Fibroblast of the aortic adventitia (primary cell): ENCODE measurements at regions not wholly inside any gene's neighbourhood (a gene's known extent, or its start where the extent isn't known, plus 50 kb on each side); places are given as distances from the start of the nearest gene placed in this dataset.

ENCODE experiments used
- DNase-seq: peaks from one replicate; pipeline ENCODE4 v3.0.0-alpha.2; 2010; ENCODE audit warnings: low read depth
- H3K4me3 ChIP-seq: 2 replicates; pipeline ENCODE4 v1.5.1; 2011; ENCODE audit warnings: low read depth, mild to moderate bottlenecking, control low read depth, low read length, moderate library complexity
- TF ChIP-seq, protein P1 (sequence below): IDR thresholded peaks from 2 replicates; pipeline ENCODE4 v1.5.1; 2011; ENCODE audit warnings: mild to moderate bottlenecking, low read length, control low read depth, inconsistent platforms; ENCODE audit not compliant: insufficient read depth

DNA sequence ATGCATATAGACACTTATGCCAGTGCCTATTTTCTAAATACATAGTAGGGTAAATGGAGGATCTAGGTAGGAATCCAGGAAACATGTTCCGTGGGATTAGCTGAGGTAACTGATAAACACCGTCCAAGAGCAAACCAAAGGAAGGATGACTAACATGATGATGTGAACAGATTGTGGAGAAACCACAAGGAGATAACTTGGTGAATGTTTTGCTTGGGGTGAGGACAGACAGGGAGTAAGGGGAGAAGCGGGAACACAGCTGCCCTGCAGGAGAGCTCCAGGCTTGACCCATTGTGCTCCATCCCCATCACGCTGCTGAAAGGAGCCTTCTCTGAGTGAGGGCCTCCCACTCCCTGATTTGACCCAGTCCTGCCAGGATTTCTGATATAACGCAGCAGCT lies 87.0 kb upstream of the ZC3H11B start:
- DNase-seq, result peak; percentile 97
- TF ChIP-seq, protein P1, sequence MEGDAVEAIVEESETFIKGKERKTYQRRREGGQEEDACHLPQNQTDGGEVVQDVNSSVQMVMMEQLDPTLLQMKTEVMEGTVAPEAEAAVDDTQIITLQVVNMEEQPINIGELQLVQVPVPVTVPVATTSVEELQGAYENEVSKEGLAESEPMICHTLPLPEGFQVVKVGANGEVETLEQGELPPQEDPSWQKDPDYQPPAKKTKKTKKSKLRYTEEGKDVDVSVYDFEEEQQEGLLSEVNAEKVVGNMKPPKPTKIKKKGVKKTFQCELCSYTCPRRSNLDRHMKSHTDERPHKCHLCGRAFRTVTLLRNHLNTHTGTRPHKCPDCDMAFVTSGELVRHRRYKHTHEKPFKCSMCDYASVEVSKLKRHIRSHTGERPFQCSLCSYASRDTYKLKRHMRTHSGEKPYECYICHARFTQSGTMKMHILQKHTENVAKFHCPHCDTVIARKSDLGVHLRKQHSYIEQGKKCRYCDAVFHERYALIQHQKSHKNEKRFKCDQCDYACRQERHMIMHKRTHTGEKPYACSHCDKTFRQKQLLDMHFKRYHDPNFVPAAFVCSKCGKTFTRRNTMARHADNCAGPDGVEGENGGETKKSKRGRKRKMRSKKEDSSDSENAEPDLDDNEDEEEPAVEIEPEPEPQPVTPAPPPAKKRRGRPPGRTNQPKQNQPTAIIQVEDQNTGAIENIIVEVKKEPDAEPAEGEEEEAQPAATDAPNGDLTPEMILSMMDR, result no peak
- no peak overlapping the region for H3K4me3 ChIP-seq

DNA sequence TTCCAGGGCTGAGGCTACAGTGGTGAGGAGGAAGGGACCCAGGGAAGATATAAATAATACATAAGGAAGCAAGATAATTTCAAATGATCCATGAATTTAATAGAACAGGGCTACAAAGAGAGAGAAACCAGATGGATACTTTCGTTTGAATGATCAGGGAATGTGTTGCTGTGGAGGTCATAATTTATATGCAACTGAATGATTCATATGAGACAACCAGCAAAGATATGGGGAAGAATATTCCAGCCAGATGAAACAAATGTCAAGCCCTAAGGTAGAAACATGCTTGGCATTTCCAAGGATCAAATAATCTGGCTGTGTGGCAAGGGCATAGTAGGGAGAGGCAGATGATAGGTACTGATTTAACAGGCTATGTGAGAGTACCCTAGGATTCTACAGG lies 84.8 kb upstream of the ZC3H11B start:
- no peak for DNase-seq
- no peak overlapping the region for H3K4me3 ChIP-seq
- TF ChIP-seq, protein P1, result no peak

DNA sequence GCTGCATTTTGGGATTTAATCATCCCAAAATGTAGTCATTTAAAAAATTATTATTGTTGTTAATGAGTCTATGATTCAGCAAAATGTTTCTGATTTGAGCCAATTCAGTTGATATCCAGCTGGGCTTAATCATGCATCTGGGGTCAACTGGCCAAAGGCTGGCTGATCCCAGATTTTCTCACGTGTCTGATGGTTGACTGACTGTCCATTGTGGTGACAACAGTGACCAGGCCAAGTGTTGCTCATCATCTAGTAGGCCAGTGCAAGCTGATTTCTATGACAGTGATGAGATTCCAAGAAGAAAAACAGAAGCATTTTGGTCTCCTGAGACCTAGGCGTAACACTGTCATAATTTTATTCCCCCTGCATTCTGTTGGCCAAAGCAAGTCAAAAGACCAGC lies 80.1 kb upstream of the ZC3H11B start:
- peak; percentile 49 for DNase-seq

DNA sequence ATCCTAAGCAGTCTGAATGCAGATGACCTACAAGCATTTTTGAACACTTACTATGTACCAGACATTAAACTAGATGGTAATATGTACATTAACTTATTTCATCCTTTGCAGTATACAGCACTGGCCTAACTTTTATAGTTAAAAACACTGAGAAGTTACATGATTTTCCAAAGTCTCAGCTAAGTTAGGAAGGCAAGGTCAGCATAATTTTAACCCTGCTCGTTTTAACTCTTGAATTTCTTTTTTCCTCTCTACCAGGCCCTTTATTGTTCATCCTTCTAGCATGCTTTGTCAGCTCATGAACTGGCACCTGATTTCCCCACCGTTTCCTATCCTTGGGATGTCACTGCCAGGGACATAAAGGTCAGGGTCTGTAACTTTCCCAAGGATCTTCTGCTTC lies 76.9 kb upstream of the ZC3H11B start:
- H3K4me3 ChIP-seq, result no peak overlapping the region
- no peak for DNase-seq
- TF ChIP-seq, protein P1, result no peak

More for the DNA sequence above, 80.1 kb upstream of the ZC3H11B start:
- no peak overlapping the region for H3K4me3 ChIP-seq
- TF ChIP-seq, protein P1, result no peak

DNA sequence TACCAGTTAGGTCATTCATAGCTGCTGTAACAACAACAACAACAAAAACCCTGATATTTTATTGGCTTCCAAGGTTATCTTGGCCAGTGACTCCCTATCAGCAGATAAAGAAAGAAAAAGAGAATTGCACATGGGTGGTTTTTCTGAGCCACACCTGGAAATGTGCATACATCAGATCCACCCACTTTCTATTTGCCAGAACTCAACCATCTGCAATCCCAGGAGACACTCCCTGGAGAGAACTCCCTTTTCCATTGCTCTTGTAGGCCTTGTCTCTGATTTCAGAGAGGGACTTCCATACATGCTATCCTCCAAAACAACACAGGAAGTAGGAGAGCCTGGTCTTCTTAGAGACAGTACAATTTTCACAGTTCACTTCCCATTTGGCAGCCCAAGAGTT lies 74.9 kb upstream of the ZC3H11B start:
- TF ChIP-seq, protein P1, result no peak
- no peak for DNase-seq
- H3K4me3 ChIP-seq, result no peak overlapping the region

DNA sequence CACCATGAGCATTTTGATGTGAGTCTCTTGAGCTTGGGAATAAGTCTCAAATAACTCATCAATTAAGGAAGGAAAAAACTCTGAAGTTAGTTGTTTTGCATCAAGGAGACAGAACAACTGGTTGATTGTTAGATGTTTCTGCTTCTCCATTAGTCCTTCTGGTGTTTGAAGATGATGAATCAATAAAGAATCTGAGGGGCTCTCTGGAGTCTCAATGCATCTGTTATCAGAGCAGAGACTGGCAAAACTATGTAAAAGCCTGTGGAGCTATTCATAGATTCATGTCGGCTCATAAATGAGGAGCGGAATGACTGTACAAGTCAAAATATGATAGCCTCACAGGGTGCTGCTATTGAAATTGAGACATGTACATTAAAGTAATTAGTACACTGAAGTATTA lies 73.3 kb upstream of the ZC3H11B start:
- no peak for DNase-seq
- TF ChIP-seq, protein P1, result no peak
- no peak overlapping the region for H3K4me3 ChIP-seq

DNA sequence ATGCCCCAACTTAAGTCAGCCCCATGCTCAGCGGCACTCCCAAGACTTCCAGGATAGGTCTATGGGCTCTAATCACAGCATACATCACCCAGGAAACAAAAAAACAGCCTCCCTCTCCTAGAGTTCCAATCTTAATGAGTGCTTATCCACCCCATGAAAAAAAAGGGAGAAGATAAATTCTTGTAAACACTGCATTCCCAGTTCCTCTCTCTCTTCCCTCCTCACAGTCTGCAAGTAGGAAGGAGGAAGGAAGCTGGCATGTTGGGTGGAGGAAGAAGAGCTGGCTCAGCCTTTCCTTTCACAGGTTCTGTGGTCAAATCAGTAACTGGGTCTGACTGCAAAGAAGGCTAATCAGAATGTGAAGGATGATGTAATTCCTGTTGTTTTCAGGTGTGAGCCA lies 69.9 kb upstream of the ZC3H11B start:
- no peak for DNase-seq
- TF ChIP-seq, protein P1, result no peak
- H3K4me3 ChIP-seq, result no peak overlapping the region
